H1 (cell line): ENCODE measurements at regions not wholly inside any gene's neighbourhood (a gene's known extent, or its start where the extent isn't known, plus 50 kb on each side); places are given as distances from the start of the nearest gene placed in this dataset.

Experiments used
- CTCF ChIA-PET: fragments of 300-600 bp; sonication (Branson Sonifier 250); formaldehyde crosslinking; loops from one replicate; lab custom pipeline; 2021; ENCODE audit not compliant: partially characterized antibody; lab: Charles Lee
- POLR2A ChIA-PET: fragments of 300-600 bp; sonication (Branson Sonifier 250); formaldehyde crosslinking; loops from one replicate; lab custom pipeline; 2021; ENCODE audit warnings: inconsistent platforms; ENCODE audit not compliant: partially characterized antibody; lab: Charles Lee
- DNase-seq, 2 experiments: peaks; one replicate each; pipeline versions ENCODE4 v3.0.0 to v3.0.0-alpha.2; 2010 to 2022; ENCODE audit warnings: low spot score in 2 of 2, low read depth in 1 of 2, mixed read lengths in 1 of 2
- FAIRE-seq: peaks from 2 replicates; lab custom pipeline; 2011; peaks lifted over from hg19 to GRCh38; lab: Jason Lieb, UNC
- H2AFZ ChIP-seq: 2 replicates; pipeline ENCODE4 v1.8.1; 2012; ENCODE audit warnings: low read length, inconsistent platforms
- H2AK5ac ChIP-seq: 2 replicates; pipeline ENCODE4 v1.6.1; 2013; ENCODE audit warnings: low read depth, low read length
- H2BK120ac ChIP-seq: replicated peaks from 2 replicates; pipeline ENCODE3; 2013; ENCODE audit warnings: low read depth, low read length, inconsistent platforms
- H2BK12ac ChIP-seq: 2 replicates; pipeline ENCODE4 v1.6.1; 2013; ENCODE audit warnings: low read depth, low read length
- H2BK15ac ChIP-seq: 2 replicates; pipeline ENCODE4 v1.6.1; 2013; ENCODE audit warnings: low read length
- H2BK20ac ChIP-seq: 2 replicates; pipeline ENCODE4 v1.6.1; 2013; ENCODE audit warnings: low read length
- H2BK5ac ChIP-seq: 2 replicates; pipeline ENCODE4 v1.6.1; 2013; ENCODE audit warnings: low read depth, low read length
- H3K14ac ChIP-seq: 2 replicates; pipeline ENCODE4 v1.6.1; 2013; ENCODE audit warnings: inconsistent platforms; ENCODE audit not compliant: insufficient read length
- H3K18ac ChIP-seq: 2 replicates; pipeline ENCODE4 v1.6.1; 2013; ENCODE audit warnings: low read length; ENCODE audit errors: extremely low read depth
- H3K23ac ChIP-seq: 2 replicates; pipeline ENCODE4 v1.6.1; 2013; ENCODE audit warnings: inconsistent platforms; ENCODE audit not compliant: insufficient read length
- H3K23me2 ChIP-seq: 2 replicates; pipeline ENCODE4 v1.6.1; 2013; ENCODE audit warnings: low read depth, low read length
- H3K27ac ChIP-seq: 2 replicates; pipeline ENCODE4 v1.6.1; 2011; ENCODE audit warnings: low read depth, low read length, inconsistent platforms
- H3K27me3 ChIP-seq, 4 experiments: replicated peaks in 1 of 4; 1 replicate in 1 of 4; 2 replicates in 3 of 4; pipeline versions ENCODE4 v1.6.1 to v1.8.1; 2011 to 2013; ENCODE audit warnings: low read length in 3 of 4, mild to moderate bottlenecking in 3 of 4, inconsistent platforms in 2 of 4, mixed read lengths in 2 of 4, moderate library complexity in 1 of 4; ENCODE audit not compliant: control insufficient read depth in 3 of 4, insufficient read depth in 3 of 4; ENCODE audit errors: extremely low read depth in 1 of 4
- H3K36me3 ChIP-seq, 4 experiments: 2 replicates each; pipeline versions ENCODE4 v1.6.1 to v1.8.1; 2011 to 2013; ENCODE audit warnings: mild to moderate bottlenecking in 4 of 4, low read length in 3 of 4, moderate library complexity in 2 of 4, control low read depth in 1 of 4, inconsistent platforms in 1 of 4; ENCODE audit not compliant: insufficient read depth in 4 of 4, control insufficient read depth in 2 of 4
- H3K4ac ChIP-seq: replicated peaks from 2 replicates; pipeline ENCODE3; 2013; ENCODE audit warnings: low read length, low read depth, mixed read lengths, inconsistent platforms; ENCODE audit not compliant: insufficient read length
- H3K4me1 ChIP-seq, 4 experiments: replicated peaks in 1 of 4; 1 replicate in 1 of 4; 2 replicates in 3 of 4; pipeline versions ENCODE4 v1.6.1 to v1.8.1; 2011 to 2013; ENCODE audit warnings: low read length in 3 of 4, inconsistent platforms in 2 of 4, mixed read lengths in 1 of 4; ENCODE audit not compliant: insufficient read depth in 4 of 4, control insufficient read depth in 3 of 4
- H3K4me2 ChIP-seq, 2 experiments: 2 replicates each; pipeline versions ENCODE4 v1.6.1 to v1.8.1; 2011 to 2013; ENCODE audit warnings: low read depth in 2 of 2, low read length in 2 of 2, control low read depth in 1 of 2, inconsistent platforms in 1 of 2, mild to moderate bottlenecking in 1 of 2; ENCODE audit not compliant: insufficient read depth in 1 of 2
- H3K4me3 ChIP-seq, 4 experiments: fragments of 200-600, 300-600 bp in 1 of 4; sonication (generic), shearing (Covaris generic), sonication (Bioruptor Twin) in 1 of 4; 2 replicates each; pipeline versions ENCODE4 v1.5.1 to v1.8.1; 2011 to 2016; ENCODE audit warnings: low read length in 4 of 4, low read depth in 3 of 4, control low read depth in 2 of 4, inconsistent platforms in 2 of 4, mild to moderate bottlenecking in 2 of 4, mixed read lengths in 1 of 4, moderate library complexity in 1 of 4; ENCODE audit not compliant: insufficient read depth in 2 of 4; ENCODE audit errors: extremely low read depth in 1 of 4
- H3K56ac ChIP-seq: replicated peaks from 2 replicates; pipeline ENCODE3; 2013; ENCODE audit warnings: low read depth, mild to moderate bottlenecking, mixed read lengths, low read length, inconsistent platforms; ENCODE audit not compliant: insufficient read length
- H3K79me1 ChIP-seq: 2 replicates; pipeline ENCODE4 v1.6.1; 2013; ENCODE audit warnings: low read depth, low read length, control low read depth
- H3K79me2 ChIP-seq, 2 experiments: 2 replicates each; pipeline versions ENCODE4 v1.6.1 to v1.8.1; 2012 to 2013; ENCODE audit warnings: low read length in 2 of 2, mild to moderate bottlenecking in 2 of 2, inconsistent platforms in 1 of 2; ENCODE audit not compliant: insufficient read depth in 2 of 2, control insufficient read depth in 1 of 2
- H3K9ac ChIP-seq, 4 experiments: replicated peaks in 1 of 4; 1 replicate in 1 of 4; 2 replicates in 3 of 4; pipeline versions ENCODE4 v1.6.1 to v1.8.1; 2011 to 2013; ENCODE audit warnings: low read depth in 3 of 4, low read length in 3 of 4, control low read depth in 2 of 4, mild to moderate bottlenecking in 2 of 4, moderate library complexity in 2 of 4, inconsistent platforms in 1 of 4; ENCODE audit errors: extremely low read depth in 1 of 4
- H3K9me3 ChIP-seq, 2 experiments: 2 replicates each; pipeline versions ENCODE4 v1.6.1 to v1.8.1; 2012 to 2013; ENCODE audit warnings: mild to moderate bottlenecking in 2 of 2, moderate library complexity in 2 of 2, control low read depth in 1 of 2, inconsistent platforms in 1 of 2, low read depth in 1 of 2, low read length in 1 of 2, mixed read lengths in 1 of 2; ENCODE audit not compliant: insufficient read depth in 2 of 2
- H4K20me1 ChIP-seq, 2 experiments: replicated peaks in 1 of 2; 2 replicates each; pipeline versions ENCODE3 to v1.8.1; 2011 to 2013; ENCODE audit warnings: inconsistent platforms in 2 of 2, low read length in 2 of 2, mild to moderate bottlenecking in 1 of 2; ENCODE audit not compliant: insufficient read depth in 2 of 2, control insufficient read depth in 1 of 2
- H4K5ac ChIP-seq: 2 replicates; pipeline ENCODE4 v1.6.1; 2013; ENCODE audit warnings: low read length, low read depth, mixed read lengths, inconsistent platforms; ENCODE audit not compliant: insufficient read length
- H4K8ac ChIP-seq: 2 replicates; pipeline ENCODE4 v1.8.0; 2013; ENCODE audit warnings: mild to moderate bottlenecking, moderate library complexity, low read length, inconsistent platforms; ENCODE audit not compliant: insufficient read depth; ENCODE audit errors: extremely low read depth
- H4K91ac ChIP-seq: replicated peaks from 2 replicates; pipeline ENCODE3; 2013; ENCODE audit warnings: low read length, mixed read lengths, inconsistent platforms; ENCODE audit not compliant: insufficient read length
- ATF3 ChIP-seq: IDR thresholded peaks from 2 replicates; pipeline ENCODE4 v1.6.1; 2011; ENCODE audit warnings: low read depth, mild to moderate bottlenecking, low read length; ENCODE audit not compliant: insufficient read depth
- BCL11A ChIP-seq, 2 experiments: IDR thresholded peaks; one replicate each; pipeline ENCODE4 v1.6.1; 2011; ENCODE audit warnings: low read depth in 2 of 2, low read length in 2 of 2, mild to moderate bottlenecking in 2 of 2
- CTCF ChIP-seq, 3 experiments: IDR thresholded peaks; 1 replicate in 2 of 3; 2 replicates in 1 of 3; pipeline versions ENCODE4 v1.5.1 to v1.6.1; 2011; ENCODE audit warnings: low read length in 3 of 3, mild to moderate bottlenecking in 3 of 3, inconsistent platforms in 2 of 3, low read depth in 1 of 3, moderate library complexity in 1 of 3; ENCODE audit not compliant: insufficient read depth in 1 of 3; ENCODE audit errors: control extremely low read depth in 1 of 3
- EGR1 ChIP-seq: IDR thresholded peaks from 2 replicates; pipeline ENCODE4 v1.6.1; 2011; ENCODE audit warnings: low read depth, low read length, borderline replicate concordance
- GABPA ChIP-seq: IDR thresholded peaks from 2 replicates; pipeline ENCODE4 v1.6.1; 2011; ENCODE audit warnings: mild to moderate bottlenecking, low read length, moderate library complexity, borderline replicate concordance; ENCODE audit not compliant: insufficient read depth
- HDAC6 ChIP-seq: IDR thresholded peaks from one replicate; pipeline ENCODE4 v1.7.1; 2012; ENCODE audit warnings: low read depth, mild to moderate bottlenecking, inconsistent platforms, low read length, moderate library complexity
- JUN ChIP-seq: IDR thresholded peaks from 2 replicates; pipeline ENCODE4 v1.6.1; 2011; ENCODE audit warnings: low read depth, mild to moderate bottlenecking, improper control_type of control experiment, low read length
- MAFK ChIP-seq: IDR thresholded peaks from 2 replicates; pipeline ENCODE4 v1.6.1; 2012; ENCODE audit warnings: low read depth, mild to moderate bottlenecking, improper control_type of control experiment, low read length
- MAX ChIP-seq: IDR thresholded peaks from 2 replicates; pipeline ENCODE4 v1.6.1; 2012; ENCODE audit warnings: inconsistent platforms
- SAP30 ChIP-seq: fragments of 300-600 bp; sonication (generic); IDR thresholded peaks from 2 replicates; pipeline ENCODE4 v1.7.1; 2012; ENCODE audit warnings: low read length, moderate library complexity, mild to moderate bottlenecking, inconsistent platforms; ENCODE audit not compliant: insufficient read depth, insufficient replicate concordance
- SUZ12 ChIP-seq: fragments of 200-600 bp; sonication (generic); IDR thresholded peaks from 2 replicates; pipeline ENCODE4 v1.6.1; 2012; ENCODE audit warnings: mild to moderate bottlenecking, inconsistent platforms, low read length, moderate library complexity, mixed read lengths
- WGBS, 2 experiments: shearing (Covaris generic) in 1 of 2; methylation state at CpG; one replicate each; pipeline versions ENCODE4 v1.1.6 to v1.1.7; 2013 to 2015; ENCODE audit warnings: low lambda C conversion rate in 2 of 2, mixed read lengths in 2 of 2, inconsistent platforms in 1 of 2, low coverage in 1 of 2, missing lambda C conversion rate in 1 of 2; ENCODE audit not compliant: insufficient replicate concordance in 2 of 2, insufficient coverage in 1 of 2, insufficient read length in 1 of 2; ENCODE audit errors: extremely low coverage in 1 of 2, missing lambda C conversion rate in 1 of 2; 5-methylcytosine and 5-hydroxymethylcytosine counted together

DNA sequence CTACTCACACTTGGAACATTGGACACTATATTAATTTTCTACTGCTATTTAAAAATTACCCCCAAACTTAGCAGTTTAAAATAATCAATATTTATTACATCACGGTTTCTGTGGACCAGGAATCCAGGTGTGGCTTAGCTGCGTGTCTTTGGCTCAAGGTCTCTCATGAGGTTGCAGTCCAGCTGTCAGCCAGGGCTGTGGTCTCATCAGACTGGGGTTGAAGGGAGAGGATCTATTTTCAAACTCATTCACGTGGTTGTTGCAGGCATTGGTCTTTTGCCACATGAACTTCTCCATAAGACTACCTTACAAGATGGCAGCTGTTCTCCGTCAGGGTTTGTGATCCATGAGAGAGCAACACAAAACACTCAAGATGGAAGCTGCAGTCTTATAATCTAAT, 343.0 kb downstream of the BCAT1 start:
- Histone ChIP-seq H3K79me2 (no peaks in the 10 kb centered on the region), H3K23me2 (no peaks in the 10 kb centered on the region), H4K20me1 (no peaks in the 10 kb centered on the region), H3K4me1 (peaks cover 0 to 4% (median 0%) of the 10 kb centered on the region in 4 experiments; a peak in 2 of 7 replicates), H3K9ac (no peak overlapping the region), H3K4me3 (no peak overlapping the region), H2BK5ac (no peak overlapping the region), H2BK12ac (no peak overlapping the region), H2AK5ac (no peak overlapping the region), H3K18ac (no peak overlapping the region), H2BK120ac (no peak overlapping the region), H2BK20ac (no peak overlapping the region), H3K27ac (no peak overlapping the region), H2BK15ac (no peak overlapping the region), H2AFZ (no peak overlapping the region), H3K36me3 (no peaks in the 10 kb centered on the region), H4K91ac (no peak overlapping the region), H3K23ac (no peak overlapping the region), H3K14ac (no peak overlapping the region), H4K8ac (no peak overlapping the region), H3K4ac (no peak overlapping the region), H3K27me3 (no peaks in the 10 kb centered on the region), H3K4me2 (no peak overlapping the region), H3K79me1 (no peaks in the 10 kb centered on the region), H3K9me3 (no peaks in the 10 kb centered on the region), H4K5ac (no peak overlapping the region), H3K56ac (no peak overlapping the region)
- FAIRE-seq (no peak), DNase-seq (no peak)
- CTCF ChIA-PET: interaction anchor here (0.7 to 2.3 kb wide), 3 partner anchors 10 to 22 kb away, joined by 3 to 7 read pairs (median 4); no protein-coding TSS in a partner anchor
- POLR2A ChIA-PET: interaction anchor here (0.6 kb wide), 1 partner anchor 150 kb away, joined by 3 read pairs; no protein-coding TSS in a partner anchor
- WGBS, 2 experiments: 93% methylated on average over 4 of the region's 4 CpGs; no CpG with 5 or more reads in 1 of the 2 experiments
- TF ChIP-seq EGR1 (no peak), BCL11A (IDR thresholded peaks at IDR 0.05; ENCODE audit: low read depth in 2 of 2, low read length in 2 of 2) (no peak), JUN (no peak), ATF3 (no peak), MAFK (no peak), HDAC6 (no peak), CTCF (IDR thresholded peaks at IDR 0.05; ENCODE audit: control extremely low read depth in 1 of 3, insufficient read depth in 1 of 3, low read depth in 1 of 3, low read length in 3 of 3) (no peak), GABPA (no peak), MAX (no peak), SAP30 (no peak), SUZ12 (no peak)
